Prostate gland (tissue), 2 donors: ENCODE measurements at regions not wholly inside any gene's neighbourhood (a gene's known extent, or its start where the extent isn't known, plus 50 kb on each side); places are given as distances from the start of the nearest gene placed in this dataset.

Experiments
- POLR2A ChIP-seq: fragments of 450-650 bp; IDR thresholded peaks from one replicate; pipeline ENCODE4 v1.6.1; 2016; ENCODE audit warnings: antibody characterized with exemption, mild to moderate bottlenecking
- TF ChIP-seq, protein P1 (sequence below), 4 experiments: fragments of 200-600 bp in 2 of 4; fragments of 450-650 bp in 2 of 4; sonication (generic) in 2 of 4; IDR thresholded peaks; 1 replicate in 3 of 4; 2 replicates in 1 of 4; pipeline ENCODE4 v1.5.1; 2016 to 2019; ENCODE audit warnings: antibody characterized with exemption in 4 of 4, mild to moderate bottlenecking in 2 of 4, moderate library complexity in 2 of 4

- TF ChIP-seq, protein P1, sequence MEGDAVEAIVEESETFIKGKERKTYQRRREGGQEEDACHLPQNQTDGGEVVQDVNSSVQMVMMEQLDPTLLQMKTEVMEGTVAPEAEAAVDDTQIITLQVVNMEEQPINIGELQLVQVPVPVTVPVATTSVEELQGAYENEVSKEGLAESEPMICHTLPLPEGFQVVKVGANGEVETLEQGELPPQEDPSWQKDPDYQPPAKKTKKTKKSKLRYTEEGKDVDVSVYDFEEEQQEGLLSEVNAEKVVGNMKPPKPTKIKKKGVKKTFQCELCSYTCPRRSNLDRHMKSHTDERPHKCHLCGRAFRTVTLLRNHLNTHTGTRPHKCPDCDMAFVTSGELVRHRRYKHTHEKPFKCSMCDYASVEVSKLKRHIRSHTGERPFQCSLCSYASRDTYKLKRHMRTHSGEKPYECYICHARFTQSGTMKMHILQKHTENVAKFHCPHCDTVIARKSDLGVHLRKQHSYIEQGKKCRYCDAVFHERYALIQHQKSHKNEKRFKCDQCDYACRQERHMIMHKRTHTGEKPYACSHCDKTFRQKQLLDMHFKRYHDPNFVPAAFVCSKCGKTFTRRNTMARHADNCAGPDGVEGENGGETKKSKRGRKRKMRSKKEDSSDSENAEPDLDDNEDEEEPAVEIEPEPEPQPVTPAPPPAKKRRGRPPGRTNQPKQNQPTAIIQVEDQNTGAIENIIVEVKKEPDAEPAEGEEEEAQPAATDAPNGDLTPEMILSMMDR (IDR thresholded peaks at IDR 0.05), result no peak
- no peak for TF ChIP-seq POLR2A
Observed at GRCh38 chr18:30527226-30527625, 515.3 kb downstream of the DSC3 start.
